ENCODE measurements at regions not wholly inside any gene's neighbourhood (a gene's known extent, or its start where the extent isn't known, plus 50 kb on each side); places are given as distances from the start of the nearest gene placed in this dataset.
A peak's percentile ranks its signal among the peaks of the same experiment; 100 is the strongest.

GRCh38 chr14:100403105-100403504 is 80.0 kb downstream of the SLC25A47 start:
- no peak overlapping the region for H3K4me3 ChIP-seq (ENCODE audit: low read depth, low read length)
- no peak for DNase-seq (ENCODE audit: low read depth)
- no peak for TF ChIP-seq CTCF (IDR thresholded peaks at IDR 0.05; ENCODE audit: insufficient read depth, low read depth, low read length)

- no peak for TF ChIP-seq CTCF (IDR thresholded peaks at IDR 0.05; ENCODE audit: insufficient read depth, low read depth, low read length)
- H3K4me3 ChIP-seq (ENCODE audit: low read depth, low read length): no peak overlapping the region
Observed at GRCh38 chr14:100403802-100404365, 80.7 kb downstream of the SLC25A47 start.

GRCh38 chr14:100404419-100404818 is 81.3 kb downstream of the SLC25A47 start:
- TF ChIP-seq CTCF (IDR thresholded peaks at IDR 0.05; ENCODE audit: insufficient read depth, low read depth, low read length): no peak
- no peak for DNase-seq (ENCODE audit: low read depth)
- no peak overlapping the region for H3K4me3 ChIP-seq (ENCODE audit: low read depth, low read length)

More at GRCh38 chr14:100403802-100404365, 80.7 kb downstream of the SLC25A47 start:
- DNase-seq (ENCODE audit: low read depth): no peak

GRCh38 chr14:100405760-100406455 is 82.8 kb downstream of the SLC25A47 start:
- DNase-seq (ENCODE audit: low read depth): no peak
- no peak for TF ChIP-seq CTCF (IDR thresholded peaks at IDR 0.05; ENCODE audit: insufficient read depth, low read depth, low read length)
- H3K4me3 ChIP-seq (ENCODE audit: low read depth, low read length): no peak overlapping the region

- DNase-seq (ENCODE audit: low read depth): peak; percentile 71
- no peak for TF ChIP-seq CTCF (IDR thresholded peaks at IDR 0.05; ENCODE audit: insufficient read depth, low read depth, low read length)
- H3K4me3 ChIP-seq (ENCODE audit: low read depth, low read length): no peak overlapping the region
Observed at GRCh38 chr14:100406505-100407131, 83.5 kb downstream of the SLC25A47 start.

- DNase-seq (ENCODE audit: low read depth): no peak
- H3K4me3 ChIP-seq (ENCODE audit: low read depth, low read length): no peak overlapping the region
- no peak for TF ChIP-seq CTCF (IDR thresholded peaks at IDR 0.05; ENCODE audit: insufficient read depth, low read depth, low read length)
Observed at GRCh38 chr14:100407376-100408102, 84.4 kb downstream of the SLC25A47 start.
